ENCODE measurements at regions not wholly inside any gene's neighbourhood (a gene's known extent, or its start where the extent isn't known, plus 50 kb on each side); places are given as distances from the start of the nearest gene placed in this dataset.
A peak's percentile ranks its signal among the peaks of the same experiment; 100 is the strongest.

DNA sequence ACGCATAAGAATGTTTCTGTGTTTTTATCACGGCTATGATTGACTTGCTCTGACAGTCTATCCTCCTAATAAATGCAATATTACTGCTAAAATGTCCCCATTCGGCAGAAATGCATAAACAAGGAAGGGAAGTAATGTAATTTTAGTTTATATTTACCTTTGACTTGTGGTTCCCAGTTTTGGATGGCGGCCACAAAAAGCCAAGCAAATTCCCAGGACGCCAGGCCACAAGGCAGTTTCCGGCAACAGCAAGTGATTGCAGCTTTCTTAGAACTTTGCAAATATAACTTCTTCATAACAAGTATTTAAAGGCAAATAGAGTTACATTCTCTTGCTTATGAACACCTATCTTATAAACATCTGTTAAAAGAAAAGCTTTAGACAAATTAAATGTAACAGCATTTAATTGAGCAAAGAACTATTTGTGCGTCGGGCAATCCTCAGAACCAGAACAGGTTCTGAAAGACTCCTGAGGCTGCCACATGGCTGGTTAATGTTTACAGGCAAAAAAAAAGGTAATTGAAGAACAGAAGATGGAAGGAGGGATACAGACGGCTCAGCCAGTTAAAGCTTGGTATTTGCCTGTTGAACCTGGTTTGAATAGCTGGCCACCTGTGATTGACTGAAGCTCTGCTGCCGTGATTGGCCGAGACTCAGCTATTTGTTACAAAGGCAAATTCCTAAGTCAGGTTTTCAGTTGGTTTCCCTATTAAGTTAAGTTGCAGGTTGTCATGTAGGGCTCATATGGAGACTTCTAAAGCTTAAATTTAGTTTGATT is 80.8 kb downstream of the C21orf91 start:
- Histone ChIP-seq H3K27me3 (no peaks in the 10 kb centered on the region), H3K4me1 (peaks cover 3% of the 10 kb centered on the region; the same call in 1 of the 2 replicates), H3K4me3 (no peak overlapping the region), H3K9me3 (replicated peaks) (no peaks in the 10 kb centered on the region), H3K27ac (no peak overlapping the region), H3K36me3 (no peaks in the 10 kb centered on the region)
- DNase-seq: no peak

DNA sequence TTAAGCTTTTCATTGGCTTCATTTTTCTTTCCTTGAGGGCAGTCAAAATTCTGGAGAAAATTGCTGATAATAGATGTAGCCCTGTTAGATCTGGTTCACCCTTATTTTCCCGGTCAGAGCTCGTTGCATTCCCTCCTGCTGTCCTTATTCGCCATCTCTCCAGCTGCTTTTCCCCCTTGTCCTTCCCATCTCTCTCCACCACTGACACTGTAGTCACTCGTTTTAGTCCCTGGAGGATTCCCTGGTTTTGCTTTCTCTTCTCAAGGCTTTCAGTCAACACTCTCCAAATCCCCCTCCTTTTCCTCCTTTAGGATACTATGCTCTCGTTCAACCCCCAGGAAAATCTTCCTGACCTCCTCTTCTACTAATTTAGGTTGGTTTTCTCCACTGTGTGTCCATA is 83.1 kb downstream of the C21orf91 start:
- H3K27me3 ChIP-seq: no peaks in the 10 kb centered on the region
- H3K9me3 ChIP-seq (replicated peaks): peaks cover 3% of the 10 kb centered on the region; the same call in 1 of the 2 replicates
- no peak for DNase-seq
- no peaks in the 10 kb centered on the region for H3K36me3 ChIP-seq
- peaks cover 20% of the 10 kb centered on the region for H3K4me1 ChIP-seq
- no peak overlapping the region for H3K4me3 ChIP-seq
- no peak overlapping the region for H3K27ac ChIP-seq

DNA sequence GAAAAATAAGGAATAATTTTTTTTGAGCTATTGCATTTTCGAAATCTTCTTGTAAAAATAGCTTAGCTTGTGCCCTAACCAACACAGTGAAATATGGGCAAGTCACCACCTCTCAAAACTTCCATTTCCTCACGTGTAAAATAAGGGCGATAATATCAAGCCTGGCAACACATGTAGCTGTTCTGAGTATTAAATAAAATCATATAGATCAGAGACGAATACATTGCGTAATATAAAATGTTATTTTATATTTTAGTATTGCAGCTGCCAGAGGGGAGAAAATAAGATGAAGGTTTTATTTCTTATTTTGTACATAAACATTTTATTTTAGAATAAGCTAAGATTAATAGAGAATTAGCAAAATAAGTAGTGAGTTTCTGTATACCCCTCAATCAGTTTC is 85.9 kb downstream of the C21orf91 start:
- peaks cover 24% of the 10 kb centered on the region for H3K4me1 ChIP-seq
- no peaks in the 10 kb centered on the region for H3K36me3 ChIP-seq
- no peaks in the 10 kb centered on the region for H3K27me3 ChIP-seq
- H3K9me3 ChIP-seq (replicated peaks): peaks cover 3% of the 10 kb centered on the region; the same call in 1 of the 2 replicates
- no peak for DNase-seq
- H3K4me3 ChIP-seq: no peak overlapping the region
- H3K27ac ChIP-seq: no peak overlapping the region

DNA sequence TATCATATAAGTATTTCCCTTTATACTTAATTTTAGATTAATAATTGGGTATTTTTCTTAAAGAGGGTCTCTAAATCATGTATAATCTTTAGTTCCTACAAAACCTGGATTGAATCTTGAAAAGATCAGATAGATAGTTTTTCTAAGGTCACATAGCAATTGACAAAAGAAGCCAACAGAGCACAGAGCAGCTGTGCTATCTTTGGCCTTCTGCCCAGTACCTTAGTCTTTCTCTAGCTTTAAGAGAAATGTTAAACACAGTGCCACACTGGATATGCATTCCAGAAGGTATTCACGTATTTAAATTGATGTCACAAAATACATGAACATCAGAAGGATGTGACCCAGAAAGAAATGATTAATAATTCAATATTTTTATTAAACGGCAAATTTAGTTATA is 86.8 kb downstream of the C21orf91 start:
- H3K27ac ChIP-seq: peak overlapping the region; percentile 30; the same call in 1 of the 2 replicates
- H3K4me3 ChIP-seq: peak overlapping the region; percentile 23
- peaks cover 23% of the 10 kb centered on the region for H3K4me1 ChIP-seq
- H3K27me3 ChIP-seq: no peaks in the 10 kb centered on the region
- H3K9me3 ChIP-seq (replicated peaks): peaks cover 3% of the 10 kb centered on the region; the same call in 1 of the 2 replicates
- H3K36me3 ChIP-seq: no peaks in the 10 kb centered on the region
- DNase-seq: peak; percentile 59 to 87

DNA sequence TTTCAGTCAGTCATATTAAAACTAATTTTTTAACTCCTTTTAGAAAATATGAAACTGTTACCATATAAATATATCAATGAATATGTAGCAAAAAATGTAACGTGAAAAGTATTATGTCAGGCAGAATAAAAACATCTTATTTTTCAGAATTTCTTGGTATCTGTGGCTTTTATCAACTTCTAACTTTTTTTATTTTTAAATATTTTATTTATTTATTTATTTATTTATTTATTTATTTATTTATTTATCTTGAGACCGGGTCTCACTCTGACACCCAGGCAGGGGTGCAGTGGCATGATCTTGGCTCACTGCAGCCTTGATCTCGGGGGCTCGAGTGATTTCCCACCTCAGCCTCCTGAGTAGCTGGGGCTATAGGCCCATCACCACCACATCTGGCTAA is 87.6 kb downstream of the C21orf91 start:
- H3K36me3 ChIP-seq: no peaks in the 10 kb centered on the region
- DNase-seq: no peak
- peaks cover 23% of the 10 kb centered on the region for H3K4me1 ChIP-seq
- H3K4me3 ChIP-seq: no peak overlapping the region
- H3K9me3 ChIP-seq (replicated peaks): peaks cover 3% of the 10 kb centered on the region; the same call in 1 of the 2 replicates
- no peak overlapping the region for H3K27ac ChIP-seq
- no peaks in the 10 kb centered on the region for H3K27me3 ChIP-seq

DNA sequence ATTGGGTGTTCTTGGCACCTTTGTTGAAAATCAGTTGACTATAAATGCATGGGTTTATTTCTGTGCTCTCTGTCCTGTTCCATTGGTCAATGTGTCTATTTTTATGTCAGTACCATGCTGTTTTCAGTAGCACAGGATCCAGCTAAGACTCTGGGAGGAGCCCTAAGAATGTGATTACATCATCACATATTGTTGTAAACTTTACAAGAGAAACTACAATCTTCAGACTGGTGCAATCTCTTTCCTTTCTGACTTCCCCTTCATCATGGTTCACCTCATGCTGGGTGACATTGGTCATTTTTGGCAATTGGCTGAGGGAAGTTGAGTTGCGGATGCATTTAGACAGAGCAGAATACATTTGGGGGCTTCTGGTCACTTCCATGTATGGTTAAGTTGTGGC is 88.4 kb downstream of the C21orf91 start:
- H3K4me3 ChIP-seq: no peak overlapping the region
- peaks cover 23% of the 10 kb centered on the region for H3K4me1 ChIP-seq

DNA sequence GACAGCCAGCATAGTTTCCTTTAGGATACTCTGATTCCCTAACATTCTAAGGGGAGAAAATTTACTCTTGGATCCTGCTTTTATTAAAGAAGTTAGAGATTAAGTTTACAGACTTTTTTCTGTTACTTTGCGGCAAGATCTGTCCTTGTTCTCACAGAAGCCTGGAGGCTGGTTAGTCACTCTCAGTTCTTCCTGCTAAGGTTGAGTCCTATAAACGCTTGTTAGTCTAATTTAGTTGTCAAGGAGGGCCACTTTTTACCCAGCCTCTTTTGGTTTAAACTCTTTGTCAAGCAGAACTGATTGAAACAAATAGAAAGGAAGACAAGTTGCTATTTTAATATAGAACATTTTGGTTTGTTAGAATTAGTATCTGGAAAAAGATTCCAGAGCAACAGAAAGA is 89.7 kb downstream of the C21orf91 start:
- no peak overlapping the region for H3K27ac ChIP-seq
- H3K36me3 ChIP-seq: no peaks in the 10 kb centered on the region
- H3K9me3 ChIP-seq (replicated peaks): peaks cover 3% of the 10 kb centered on the region; the same call in 1 of the 2 replicates
- H3K4me1 ChIP-seq: peaks cover 23% of the 10 kb centered on the region
- no peaks in the 10 kb centered on the region for H3K27me3 ChIP-seq
- no peak overlapping the region for H3K4me3 ChIP-seq
- no peak for DNase-seq

More for the DNA sequence above, 88.4 kb downstream of the C21orf91 start:
- H3K27ac ChIP-seq: no peak overlapping the region
- no peak for DNase-seq
- H3K36me3 ChIP-seq: no peaks in the 10 kb centered on the region
- no peaks in the 10 kb centered on the region for H3K27me3 ChIP-seq
- H3K9me3 ChIP-seq (replicated peaks): peaks cover 3% of the 10 kb centered on the region; the same call in 1 of the 2 replicates

DNA sequence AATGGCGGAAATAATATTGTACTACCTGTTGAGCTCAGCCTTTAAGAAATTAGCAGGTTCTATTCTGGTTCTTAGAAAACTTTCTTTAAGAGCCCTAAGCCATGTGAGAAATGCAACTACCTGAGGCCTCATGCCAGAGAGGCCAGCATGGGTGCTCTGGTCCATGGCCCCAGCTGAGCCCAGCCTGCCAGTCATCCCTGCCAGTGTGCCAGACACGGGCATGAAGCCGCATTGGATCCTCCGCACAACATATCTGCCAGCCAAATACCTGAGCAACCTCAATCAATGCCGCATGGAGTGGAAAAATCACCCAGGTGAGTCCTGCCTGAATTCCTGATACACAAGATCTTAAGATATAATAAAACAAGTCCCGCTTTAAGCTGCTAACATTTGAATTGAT is 91.8 kb downstream of the C21orf91 start:
- Histone ChIP-seq H3K27ac (no peak overlapping the region), H3K4me3 (no peak overlapping the region), H3K9me3 (replicated peaks) (no peaks in the 10 kb centered on the region; the same call in 1 of the 2 replicates), H3K27me3 (no peaks in the 10 kb centered on the region), H3K4me1 (peaks cover 15% of the 10 kb centered on the region), H3K36me3 (no peaks in the 10 kb centered on the region)
- DNase-seq: no peak

DNA sequence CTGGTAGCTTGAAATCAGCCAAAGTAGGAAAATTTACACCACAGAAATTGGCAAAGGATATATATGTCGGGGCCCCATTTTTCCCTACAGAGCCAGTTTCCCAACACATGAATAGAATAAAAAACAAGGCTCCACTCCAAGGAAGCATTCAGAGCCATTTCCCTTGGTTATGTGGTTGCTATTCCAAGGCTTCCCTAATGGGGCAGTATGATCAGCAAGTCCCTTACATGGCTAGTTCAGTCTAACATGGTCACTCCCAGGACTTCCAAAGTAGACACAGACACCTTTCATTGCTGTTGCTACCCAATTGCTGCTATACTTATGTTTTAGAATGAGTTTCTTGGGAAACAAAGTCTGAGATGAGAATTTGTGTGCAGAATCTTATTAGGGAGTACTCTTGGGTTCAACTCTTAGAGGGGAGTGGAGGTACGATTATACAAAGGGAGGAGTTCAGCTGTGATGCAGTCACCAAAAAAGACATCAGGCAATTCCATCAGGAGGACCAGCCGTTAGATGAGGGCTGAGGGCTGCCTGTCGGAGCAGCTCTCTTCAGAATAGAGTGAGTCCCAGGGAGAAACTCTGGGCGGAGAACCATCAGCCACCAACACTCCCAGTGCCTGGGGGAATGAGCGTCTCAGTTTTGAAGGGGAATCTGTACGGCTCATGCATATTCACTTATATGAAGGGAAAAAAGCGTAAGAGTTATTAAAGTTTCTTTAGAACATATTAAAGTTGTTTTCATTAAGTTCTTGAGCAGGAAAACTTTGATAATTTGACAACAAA is 92.9 kb downstream of the C21orf91 start:
- no peaks in the 10 kb centered on the region; the same call in 1 of the 2 replicates for H3K9me3 ChIP-seq (replicated peaks)
- no peak overlapping the region for H3K27ac ChIP-seq
- H3K4me1 ChIP-seq: peaks cover 8% of the 10 kb centered on the region
- no peaks in the 10 kb centered on the region for H3K27me3 ChIP-seq
- no peaks in the 10 kb centered on the region for H3K36me3 ChIP-seq
- no peak overlapping the region for H3K4me3 ChIP-seq
- DNase-seq: peak in 1 of 2 experiments; percentile 14

DNA sequence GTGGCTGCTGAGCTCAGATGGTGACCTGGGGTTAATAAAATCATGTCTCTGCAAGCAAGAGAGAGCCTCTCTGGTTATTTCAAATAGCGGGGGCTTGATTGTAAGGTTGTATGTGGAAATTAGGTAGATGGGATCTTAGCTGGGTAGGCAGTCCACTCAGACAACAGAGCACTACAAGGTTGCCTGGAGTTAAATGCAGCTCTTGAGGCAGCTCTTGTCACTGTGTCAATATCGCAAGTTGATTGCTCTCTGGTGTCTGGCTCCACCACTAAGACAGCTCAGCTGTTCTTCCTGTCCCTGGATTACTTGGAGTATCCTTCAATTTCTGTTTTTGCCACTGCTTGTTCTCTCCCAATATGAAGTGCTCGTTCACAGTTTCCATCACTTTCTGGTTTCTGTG is 93.8 kb downstream of the C21orf91 start:
- Histone ChIP-seq H3K4me1 (no peaks in the 10 kb centered on the region), H3K36me3 (no peaks in the 10 kb centered on the region), H3K27ac (no peak overlapping the region), H3K9me3 (replicated peaks) (no peaks in the 10 kb centered on the region; the same call in 1 of the 2 replicates), H3K4me3 (no peak overlapping the region), H3K27me3 (no peaks in the 10 kb centered on the region)
- DNase-seq: no peak

DNA sequence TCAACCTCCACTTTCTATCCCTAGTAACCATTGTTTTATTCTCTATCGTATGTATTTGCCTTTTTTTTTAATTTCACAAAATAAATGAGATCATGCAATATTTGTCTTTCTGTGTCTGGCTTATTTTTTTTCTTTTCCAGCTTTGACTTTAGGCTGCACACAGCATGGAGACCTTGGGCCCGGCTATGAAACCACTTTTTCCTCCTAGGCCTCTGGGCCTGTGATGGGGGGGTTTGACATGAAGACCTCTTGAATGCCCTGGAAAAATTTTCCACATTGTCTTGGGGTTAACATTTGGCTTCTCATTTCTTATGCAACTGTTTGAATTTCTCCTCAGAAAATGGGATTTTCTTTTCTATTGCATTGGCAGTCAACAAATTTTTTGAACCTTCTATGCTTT is 100.2 kb upstream of the BTG3 start:
- H3K9me3 ChIP-seq (replicated peaks): no peaks in the 10 kb centered on the region

DNA sequence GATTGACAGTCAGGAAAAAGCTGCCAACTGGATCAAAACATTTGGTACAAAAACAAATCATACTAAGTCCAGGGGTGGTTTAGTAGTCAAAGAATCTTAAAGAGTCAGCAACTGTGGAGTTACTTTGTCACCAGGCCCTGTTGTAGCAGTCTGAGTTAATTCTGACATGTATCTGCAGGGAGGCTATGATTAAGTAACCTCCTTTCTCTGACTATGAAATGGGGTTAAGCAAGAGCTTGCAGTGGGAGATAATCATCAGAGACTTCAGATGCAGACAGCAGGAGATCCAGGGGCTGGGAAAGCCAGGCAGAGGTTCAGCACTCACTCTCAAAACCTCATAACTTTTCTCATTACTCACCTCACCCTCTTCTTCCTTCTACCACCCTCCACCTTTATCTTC is 99.2 kb upstream of the BTG3 start:
- H3K27ac ChIP-seq: no peak overlapping the region
- no peak for DNase-seq

More for the DNA sequence above, 100.2 kb upstream of the BTG3 start:
- Histone ChIP-seq H3K4me1 (no peaks in the 10 kb centered on the region), H3K36me3 (no peaks in the 10 kb centered on the region), H3K4me3 (no peak overlapping the region), H3K27me3 (no peaks in the 10 kb centered on the region), H3K27ac (no peak overlapping the region)
- DNase-seq: no peak

DNA sequence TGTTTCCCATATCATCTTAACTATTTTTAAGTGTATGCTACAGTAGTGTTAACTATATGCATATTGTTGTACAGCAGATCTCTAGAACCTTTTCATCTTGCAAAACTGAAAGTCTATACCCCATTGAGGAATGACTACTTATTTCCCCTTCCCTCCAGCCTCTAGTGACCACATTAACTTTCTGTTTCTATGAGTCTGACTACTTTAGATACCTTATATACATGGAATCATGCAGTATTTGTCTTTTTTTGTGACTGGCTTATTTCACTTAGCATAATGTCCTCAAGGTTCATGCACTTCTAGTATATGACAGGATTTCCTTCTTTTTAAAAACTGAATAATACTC is 96.5 kb upstream of the BTG3 start:
- H3K27ac ChIP-seq: no peak overlapping the region
- no peaks in the 10 kb centered on the region for H3K36me3 ChIP-seq
- DNase-seq: no peak
- no peak overlapping the region for H3K4me3 ChIP-seq
- H3K9me3 ChIP-seq (replicated peaks): no peaks in the 10 kb centered on the region
- no peaks in the 10 kb centered on the region for H3K4me1 ChIP-seq
- no peaks in the 10 kb centered on the region for H3K27me3 ChIP-seq

More for the DNA sequence above, 99.2 kb upstream of the BTG3 start:
- H3K4me1 ChIP-seq: no peaks in the 10 kb centered on the region
- H3K27me3 ChIP-seq: no peaks in the 10 kb centered on the region
- H3K4me3 ChIP-seq: no peak overlapping the region
- no peaks in the 10 kb centered on the region for H3K36me3 ChIP-seq
- H3K9me3 ChIP-seq (replicated peaks): no peaks in the 10 kb centered on the region

DNA sequence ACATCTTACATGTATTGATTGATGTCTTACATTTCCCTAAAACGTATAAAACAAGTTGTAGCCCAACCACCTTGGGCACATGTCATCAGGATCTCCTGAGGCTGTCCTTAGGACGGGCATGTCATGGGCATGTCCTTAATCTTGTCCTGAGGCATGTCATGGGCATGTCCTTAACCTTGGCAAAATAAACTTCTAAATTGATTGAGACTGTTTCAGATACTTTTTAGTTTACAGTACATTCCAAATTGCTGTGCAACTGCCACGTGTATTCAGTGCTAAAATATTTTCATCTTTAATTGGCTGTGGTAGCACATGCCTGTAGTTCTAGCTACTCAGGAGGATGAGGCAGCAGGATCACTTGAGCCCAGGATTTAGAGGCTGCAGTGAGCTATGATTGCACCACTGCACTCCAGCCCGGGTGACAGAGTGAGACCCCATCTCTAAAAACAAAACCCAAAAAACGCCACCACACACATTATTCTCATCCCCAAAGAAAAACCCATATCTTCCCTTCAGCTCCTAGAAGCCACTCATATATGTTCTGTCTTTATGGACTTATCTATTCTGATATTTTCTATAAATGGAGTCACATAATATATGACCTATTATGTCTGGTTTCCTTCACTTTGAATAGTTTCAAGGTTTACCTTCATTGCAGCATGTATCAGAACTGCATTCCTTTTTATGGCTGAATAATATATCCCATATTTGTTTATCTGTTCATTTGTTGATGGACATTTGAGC is 96.0 kb upstream of the BTG3 start:
- no peaks in the 10 kb centered on the region for H3K27me3 ChIP-seq
- DNase-seq: no peak

More for the DNA sequence above, 96.0 kb upstream of the BTG3 start:
- H3K4me3 ChIP-seq: no peak overlapping the region
- H3K4me1 ChIP-seq: no peaks in the 10 kb centered on the region
- no peaks in the 10 kb centered on the region for H3K36me3 ChIP-seq
- H3K27ac ChIP-seq: no peak overlapping the region
- no peaks in the 10 kb centered on the region for H3K9me3 ChIP-seq (replicated peaks)
